AG04449 (cell line): ENCODE measurements at regions not wholly inside any gene's neighbourhood (a gene's known extent, or its start where the extent isn't known, plus 50 kb on each side); places are given as distances from the start of the nearest gene placed in this dataset.

Experiments used
- CTCF ChIA-PET: fragments of 350-600 bp; formaldehyde crosslinking; extraction: SDS; loops from one replicate; lab custom pipeline; 2021; ENCODE audit warnings: antibody characterized with exemption; lab: Yijun Ruan, JAX
- POLR2A ChIA-PET: fragments of 400-600, 350-600 bp; formaldehyde crosslinking; extraction: SDS; loops from one replicate; lab custom pipeline; 2020; ENCODE audit warnings: antibody characterized with exemption, inconsistent platforms; lab: Yijun Ruan, JAX
- DNase-seq: peaks from one replicate; pipeline ENCODE4 v3.0.0-alpha.2; 2010; ENCODE audit warnings: low read depth, low spot score
- H3K4me3 ChIP-seq: 2 replicates; pipeline ENCODE4 v1.5.1; 2011; ENCODE audit warnings: low read depth, mild to moderate bottlenecking, control low read depth, low read length
- CTCF ChIP-seq: IDR thresholded peaks from one replicate; pipeline ENCODE4 v1.5.1; 2011; ENCODE audit warnings: mild to moderate bottlenecking, moderate library complexity, low read length, control low read depth, inconsistent platforms; ENCODE audit not compliant: insufficient read depth; ENCODE audit errors: missing control alignments

GRCh38 chr10:105908701-105909100 lies 1255.8 kb downstream of the SORCS1 start:
- CTCF ChIA-PET = no interaction called here
- no peak for DNase-seq
- no peak overlapping the region for H3K4me3 ChIP-seq
- no peak for TF ChIP-seq CTCF
- POLR2A ChIA-PET = no interaction called here

GRCh38 chr10:105885495-105885894 lies 1244.4 kb downstream of the SORCS3 start:
- POLR2A ChIA-PET = no interaction called here
- CTCF ChIA-PET = no interaction called here
- no peak for TF ChIP-seq CTCF
- no peak overlapping the region for H3K4me3 ChIP-seq
- no peak for DNase-seq

GRCh38 chr10:105879401-105879800 lies 1238.3 kb downstream of the SORCS3 start:
- DNase-seq = no peak
- ChIA-PET POLR2A (no interaction called here), CTCF (no interaction called here)
- H3K4me3 ChIP-seq = no peak overlapping the region
- TF ChIP-seq CTCF = no peak

GRCh38 chr10:105875050-105875449 lies 1234.0 kb downstream of the SORCS3 start:
- no peak for DNase-seq
- ChIA-PET POLR2A (no interaction called here), CTCF (no interaction called here)
- no peak overlapping the region for H3K4me3 ChIP-seq
- no peak for TF ChIP-seq CTCF

GRCh38 chr10:105872665-105873064 lies 1231.6 kb downstream of the SORCS3 start:
- TF ChIP-seq CTCF = no peak
- H3K4me3 ChIP-seq = no peak overlapping the region
- CTCF ChIA-PET = no interaction called here
- DNase-seq = no peak
- POLR2A ChIA-PET = no interaction called here

GRCh38 chr10:105868935-105869334 lies 1227.8 kb downstream of the SORCS3 start:
- POLR2A ChIA-PET = interaction anchor here (0.7 kb wide), 1 partner anchor 252 kb away, joined by 3 read pairs; no protein-coding TSS in a partner anchor
- TF ChIP-seq CTCF = no peak
- no peak for DNase-seq
- CTCF ChIA-PET = no interaction called here
- H3K4me3 ChIP-seq = no peak overlapping the region
